ENCODE measurements at regions not wholly inside any gene's neighbourhood (a gene's known extent, or its start where the extent isn't known, plus 50 kb on each side); places are given as distances from the start of the nearest gene placed in this dataset.

GRCh38 chr15:100735129-100736053 is 133.0 kb downstream of the ASB7 start:
- no peak for DNase-seq (ENCODE audit: low read depth in 2 of 2)

DNA sequence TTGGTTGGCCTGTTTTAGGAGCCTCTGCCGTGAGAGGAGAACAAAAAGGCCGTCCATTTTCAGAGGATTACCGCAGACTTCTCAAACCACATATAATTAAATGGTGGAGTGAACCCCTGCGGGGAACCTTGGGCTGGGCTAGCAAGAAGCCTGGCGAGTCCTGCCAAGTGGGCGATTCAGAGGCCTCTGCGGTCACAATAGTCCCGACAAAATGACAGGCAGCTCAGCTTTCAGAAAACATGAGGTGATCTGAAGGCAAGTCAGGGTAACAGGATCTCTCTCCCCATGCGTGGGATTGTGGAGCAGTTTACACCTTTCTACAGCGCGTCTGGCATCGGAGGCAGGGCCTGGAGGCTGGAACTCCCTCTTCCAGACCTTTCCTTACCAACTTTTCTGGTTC is 134.8 kb downstream of the ASB7 start:
- no peak for DNase-seq (ENCODE audit: low read depth in 2 of 2)

DNA sequence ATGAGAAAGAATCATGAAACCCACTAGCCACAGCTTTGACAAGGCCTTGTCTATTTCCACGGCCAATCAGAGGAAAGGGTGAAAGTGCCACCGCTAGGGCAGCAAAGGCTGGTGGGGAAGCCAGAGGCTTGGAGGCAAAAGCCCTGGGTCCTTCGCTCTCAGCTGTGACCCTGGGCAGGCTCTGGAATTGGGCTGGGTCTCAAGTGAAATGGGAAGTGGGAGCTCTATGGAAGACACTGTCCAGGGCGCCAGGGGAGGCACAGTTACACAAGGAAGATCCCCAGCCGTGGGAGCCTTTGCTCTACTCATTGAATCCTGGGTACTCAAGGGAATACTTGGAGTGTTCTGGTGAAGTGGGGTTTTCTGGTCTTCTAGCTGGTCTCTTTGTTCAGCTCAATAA is 136.2 kb downstream of the ASB7 start:
- DNase-seq (ENCODE audit: low read depth in 2 of 2), result no peak

DNA sequence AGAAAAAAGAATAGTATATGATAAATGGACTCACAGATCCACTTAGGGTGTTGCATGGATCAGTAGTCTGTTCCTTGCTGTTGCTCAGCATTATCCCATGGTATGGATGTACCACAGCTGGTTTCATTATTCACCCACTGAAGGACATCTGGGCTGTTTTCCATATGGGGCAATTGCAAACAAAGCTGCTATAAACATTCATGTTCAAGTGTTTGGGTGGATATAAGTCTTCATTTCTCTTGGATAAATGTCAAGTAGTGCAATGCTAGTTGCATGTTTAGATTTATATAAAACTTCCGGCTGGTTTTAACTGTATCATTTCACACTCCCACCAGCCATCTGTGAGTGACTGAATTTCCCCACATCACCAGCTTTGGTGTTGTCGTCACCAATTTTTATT is 137.7 kb downstream of the ASB7 start:
- no peak for DNase-seq (ENCODE audit: low read depth in 2 of 2)

GRCh38 chr15:100751585-100751984 is 128.0 kb upstream of the ALDH1A3 start:
- DNase-seq (ENCODE audit: low read depth in 2 of 2), result no peak

- no peak for DNase-seq (ENCODE audit: low read depth in 2 of 2)
Measured at GRCh38 chr15:100753503-100753902, 126.1 kb upstream of the ALDH1A3 start.

DNA sequence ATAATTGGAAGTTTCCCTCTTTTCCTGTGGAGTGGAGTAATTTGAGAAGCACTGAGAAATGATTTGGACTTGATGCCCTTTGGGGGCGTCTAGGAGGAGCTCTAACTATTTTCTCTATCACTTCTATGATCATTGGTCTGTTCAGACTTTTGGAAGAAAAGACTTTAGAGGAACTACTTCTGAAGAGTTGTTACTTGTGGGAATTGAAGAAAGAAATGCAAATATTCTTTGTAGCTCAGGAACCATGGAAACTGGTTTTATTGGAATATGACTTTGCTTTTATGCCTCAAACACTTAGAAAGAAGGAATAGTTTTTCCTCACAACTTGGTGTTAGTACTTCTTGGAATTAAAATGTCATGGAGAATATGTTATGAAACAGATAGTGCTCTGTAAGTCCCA is 122.0 kb upstream of the ALDH1A3 start:
- no peak for DNase-seq (ENCODE audit: low read depth in 2 of 2)

DNA sequence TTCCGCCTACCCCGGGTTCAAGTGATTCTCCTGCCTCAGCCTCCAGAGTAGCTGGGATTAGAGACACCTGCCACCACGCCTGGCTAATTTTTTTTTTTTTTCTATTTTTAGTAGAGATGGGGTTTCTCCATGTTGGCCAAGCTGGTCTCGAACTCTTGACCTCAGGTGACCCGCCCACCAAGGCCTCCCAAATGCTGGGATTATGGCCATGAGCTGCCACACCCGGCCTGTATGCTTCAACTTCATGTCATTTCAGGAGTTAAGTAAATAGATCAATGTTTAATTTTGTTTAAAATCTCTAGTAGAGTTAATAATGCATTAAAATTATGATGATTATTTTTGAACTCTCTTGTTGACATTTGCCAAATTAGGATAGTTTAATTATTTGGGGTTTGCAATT is 121.1 kb upstream of the ALDH1A3 start:
- no peak for DNase-seq (ENCODE audit: low read depth in 2 of 2)

GRCh38 chr15:100759106-100759505 is 120.5 kb upstream of the ALDH1A3 start:
- DNase-seq (ENCODE audit: low read depth in 2 of 2), result no peak

DNA sequence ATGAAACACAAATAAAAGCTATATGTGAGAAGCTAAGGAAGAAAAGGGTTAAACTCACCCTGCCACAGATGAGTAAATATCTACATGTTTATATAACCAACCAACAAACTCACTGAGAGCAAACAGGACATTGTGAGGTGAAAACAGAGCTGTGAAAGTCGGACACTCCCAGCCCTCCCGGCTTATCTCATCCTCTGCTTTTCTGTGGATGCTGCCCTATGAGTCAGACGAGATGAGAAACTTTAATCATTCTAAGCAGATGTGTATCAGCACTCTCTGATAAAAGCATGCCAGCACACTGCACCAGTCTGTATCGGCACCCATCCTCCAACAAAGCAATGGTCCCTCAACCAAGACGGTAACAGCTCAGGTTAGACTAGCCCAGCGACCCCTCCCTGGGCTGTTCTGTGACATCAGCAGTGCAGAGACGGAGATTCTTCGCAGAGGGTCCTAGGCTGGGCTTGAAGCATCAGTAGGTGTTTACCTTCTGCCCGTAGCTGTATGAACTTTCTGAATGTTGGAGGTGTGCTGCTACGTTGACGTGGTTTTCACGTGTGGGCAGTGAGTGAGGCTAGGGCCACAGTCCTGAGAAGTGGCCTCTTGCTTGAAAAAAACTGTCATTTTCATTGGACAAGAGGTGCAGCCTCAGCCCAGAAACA is 119.8 kb upstream of the ALDH1A3 start:
- no peak for DNase-seq (ENCODE audit: low read depth in 2 of 2)

DNA sequence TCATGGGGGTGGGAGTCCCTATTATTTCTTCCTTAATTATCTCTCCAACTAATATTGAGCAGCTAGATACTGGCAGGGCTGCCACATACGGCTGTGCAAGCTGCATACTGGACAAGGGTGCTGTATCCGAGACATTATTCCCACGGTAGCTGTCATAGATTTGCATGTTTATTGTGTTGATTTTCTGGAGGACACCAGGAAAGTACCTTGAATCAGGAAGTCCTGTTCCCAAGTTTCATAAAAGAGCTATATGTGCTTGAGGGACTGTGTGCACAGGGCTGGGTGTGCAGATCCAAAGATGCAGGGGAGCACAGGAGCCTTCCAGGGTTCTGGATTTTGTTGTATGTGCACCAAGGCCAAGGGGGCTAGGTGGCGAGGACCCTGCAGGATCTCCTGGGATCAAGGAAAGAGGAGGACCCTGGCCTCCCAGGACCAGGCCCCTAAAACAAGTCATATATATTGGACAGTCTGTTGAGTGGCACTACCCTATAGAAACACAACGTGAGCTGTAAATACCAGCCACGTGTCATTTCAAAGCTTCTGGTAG is 119.2 kb upstream of the ALDH1A3 start:
- no peak for DNase-seq (ENCODE audit: low read depth in 2 of 2)

DNA sequence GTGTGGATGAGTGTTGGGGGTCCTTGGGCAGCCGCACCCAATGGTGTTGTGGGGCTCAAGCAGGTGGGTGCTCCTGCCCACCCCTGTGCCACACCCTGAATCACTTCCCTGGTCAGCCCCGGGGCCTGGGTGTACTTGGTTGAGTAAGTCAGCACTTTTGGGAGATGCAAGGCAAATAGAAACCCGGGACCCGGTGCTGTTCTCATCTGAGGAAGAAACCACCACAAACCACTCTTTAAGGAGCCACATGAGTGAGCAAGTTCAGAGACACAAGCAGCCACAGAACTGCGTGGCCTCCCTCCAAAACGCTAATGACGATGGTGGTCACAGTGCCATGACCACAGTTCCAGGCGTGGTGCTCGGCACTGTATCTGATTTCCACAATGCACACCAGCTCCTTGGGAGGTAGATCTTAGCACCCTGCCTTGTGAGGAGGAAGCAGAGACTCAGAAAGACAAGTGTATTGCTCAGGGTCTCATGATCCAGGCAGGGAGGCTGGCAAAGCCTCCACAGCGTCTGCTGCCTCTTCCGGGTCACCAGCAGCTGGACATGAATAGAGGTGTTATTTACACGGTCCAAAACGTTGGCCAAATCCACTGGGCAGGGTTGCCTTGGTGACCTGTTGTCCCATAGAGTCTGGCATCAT is 118.2 kb upstream of the ALDH1A3 start:
- DNase-seq (ENCODE audit: low read depth in 2 of 2), result no peak

DNA sequence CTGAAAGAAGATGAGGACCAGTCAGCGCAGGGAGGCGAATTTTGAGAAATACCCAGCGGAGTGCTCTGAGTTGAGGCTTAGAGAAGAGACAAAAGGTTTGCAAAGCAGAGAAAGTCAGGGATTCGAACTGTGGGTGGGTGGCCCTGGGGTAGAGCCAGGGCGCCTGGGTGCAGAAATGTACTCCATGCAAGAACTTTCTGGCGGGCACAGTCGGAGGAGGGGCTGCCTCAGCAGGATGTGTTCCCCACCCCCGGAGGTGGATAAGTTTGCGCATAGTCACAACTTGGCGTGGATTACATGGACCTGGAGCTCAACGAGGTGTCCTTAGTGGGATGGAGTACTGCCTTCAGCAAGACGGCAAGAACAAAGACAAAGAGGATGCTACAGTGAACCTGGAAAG is 117.3 kb upstream of the ALDH1A3 start:
- no peak for DNase-seq (ENCODE audit: low read depth in 2 of 2)

DNA sequence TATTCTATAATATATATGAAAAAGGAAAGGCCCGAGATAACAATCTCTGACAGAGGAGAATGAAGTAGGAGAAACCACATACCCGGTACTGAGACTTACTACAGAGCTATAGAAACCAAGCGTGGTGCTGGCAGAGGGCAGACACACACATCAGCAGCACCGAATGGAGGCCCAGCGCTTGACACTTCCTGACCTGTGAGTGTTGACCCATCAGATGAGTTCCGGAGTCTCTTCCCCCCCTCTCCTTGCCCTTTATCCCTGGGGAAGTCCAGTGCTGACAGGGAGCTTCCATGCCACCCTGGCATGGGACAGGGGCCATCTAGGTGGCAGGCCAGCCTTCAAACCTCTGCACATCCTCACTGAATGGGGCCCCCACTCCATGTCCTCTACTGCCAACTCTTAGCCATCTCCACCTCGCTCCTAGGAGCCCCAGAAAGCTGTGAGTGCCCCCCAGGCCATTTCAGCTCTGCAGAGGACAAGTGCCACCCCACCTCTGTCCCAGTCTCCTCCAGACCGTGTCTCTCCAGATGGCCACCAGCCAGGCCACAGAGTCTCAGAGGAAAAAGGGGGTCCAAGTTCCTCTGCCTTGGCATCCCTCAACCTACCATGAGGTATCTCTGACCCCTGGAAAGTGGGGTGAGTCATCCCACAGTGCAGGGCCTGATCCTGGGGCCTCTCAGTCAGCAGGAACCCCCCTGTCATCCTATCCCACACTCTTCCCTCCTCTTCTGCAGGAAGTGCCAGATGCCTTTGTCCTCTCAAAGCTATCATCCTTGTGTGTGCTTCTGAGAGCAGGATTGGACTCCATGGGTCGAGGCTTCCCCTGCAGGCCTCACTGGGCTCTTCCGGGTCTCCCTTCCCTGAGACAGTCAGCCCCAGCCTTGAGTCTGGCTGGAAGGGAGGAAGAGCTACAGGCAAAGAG is 116.5 kb upstream of the ALDH1A3 start:
- DNase-seq (ENCODE audit: low read depth in 2 of 2), result no peak

- no peak for DNase-seq (ENCODE audit: low read depth in 2 of 2)
Measured at GRCh38 chr15:100763835-100764750, 115.5 kb upstream of the ALDH1A3 start.

GRCh38 chr15:100764778-100765466 is 114.7 kb upstream of the ALDH1A3 start:
- DNase-seq (ENCODE audit: low read depth in 2 of 2), result no peak

DNA sequence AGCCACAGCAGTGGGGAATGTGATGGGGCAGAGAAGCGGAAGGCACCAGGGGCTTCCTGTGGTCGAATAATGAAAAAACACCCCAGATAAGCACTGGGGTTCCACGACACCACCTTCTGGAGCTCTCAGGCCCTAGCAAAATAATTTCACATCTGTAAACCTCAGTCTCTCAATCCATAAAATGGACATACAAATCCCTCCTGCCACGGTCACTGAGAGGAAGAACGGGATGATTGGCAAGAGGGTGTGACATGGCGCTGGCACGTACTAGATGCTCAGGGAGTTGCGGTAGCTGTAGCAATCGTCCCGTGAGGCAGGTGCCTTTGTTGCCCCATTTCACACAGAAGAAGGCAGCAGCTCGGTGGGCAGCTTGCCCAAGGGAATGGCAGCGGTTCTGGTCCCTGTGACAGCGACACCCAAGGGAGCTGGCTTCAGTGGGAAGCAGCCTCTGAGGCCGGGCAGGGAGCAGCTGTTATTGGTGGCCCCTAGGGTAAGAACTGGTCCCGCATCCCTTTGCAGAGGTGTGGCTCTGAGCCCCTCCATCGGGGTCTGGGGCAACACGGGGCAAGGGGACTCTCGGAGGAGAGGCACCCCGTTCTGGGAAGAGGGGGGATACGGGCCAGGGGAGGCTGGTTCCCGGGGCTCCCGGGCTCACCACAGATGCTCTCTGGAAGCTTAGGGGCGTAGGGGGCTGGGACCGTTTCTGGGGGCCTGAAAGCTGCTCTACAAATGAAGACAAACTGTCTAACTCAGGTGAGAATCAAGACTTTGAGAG is 114.0 kb upstream of the ALDH1A3 start:
- DNase-seq (ENCODE audit: low read depth in 2 of 2), result no peak

- DNase-seq (ENCODE audit: low read depth in 2 of 2), result no peak
Measured at GRCh38 chr15:100766243-100767000, 113.2 kb upstream of the ALDH1A3 start.

Measured in stimulated activated CD4-positive, alpha-beta T cell treated with anti-CD3 and anti-CD28 coated beads, Interleukin-12 subunit alpha, Interleukin-12 subunit beta, amount 100 ng/mL, for 24 hours (primary cell).